Stimulated activated CD8-positive, alpha-beta memory T cell treated with anti-CD3 and anti-CD28 coated beads, Interleukin-7, amount 100 ng/mL, for 48 hours (primary cell): ENCODE measurements at regions not wholly inside any gene's neighbourhood (a gene's known extent, or its start where the extent isn't known, plus 50 kb on each side); places are given as distances from the start of the nearest gene placed in this dataset.

Source experiments
- DNase-seq, 2 donors: peaks; one replicate each; pipeline ENCODE4 v3.0.0-alpha.2; 2020; ENCODE audit warnings: low read depth in 1 of 2; ENCODE audit errors: extremely low read depth in 1 of 2

GRCh38 chr2:125837128-125837527, 818.8 kb upstream of the GYPC start:
- no peak for DNase-seq

DNA sequence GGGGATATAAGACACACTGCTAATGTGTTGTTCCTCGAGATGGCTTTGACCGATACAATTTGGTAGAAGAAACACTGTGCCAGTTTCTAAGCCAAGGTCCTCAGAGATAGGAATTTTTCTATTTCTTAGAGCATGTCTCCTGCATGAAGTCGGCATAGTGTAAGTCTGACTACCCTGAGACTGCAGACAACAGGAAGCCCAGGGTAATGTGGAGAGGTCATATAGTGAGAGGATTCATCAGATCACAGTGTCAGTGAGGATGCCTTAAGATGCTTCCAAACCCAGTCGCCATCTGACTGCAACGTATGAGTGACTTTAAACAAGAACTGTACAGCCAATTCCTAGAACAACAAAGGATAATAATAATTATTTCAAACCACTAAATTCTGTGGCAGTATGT, 818.3 kb upstream of the GYPC start:
- DNase-seq, result no peak

GRCh38 chr2:125839945-125840344, 816.0 kb upstream of the GYPC start:
- DNase-seq, result no peak

DNA sequence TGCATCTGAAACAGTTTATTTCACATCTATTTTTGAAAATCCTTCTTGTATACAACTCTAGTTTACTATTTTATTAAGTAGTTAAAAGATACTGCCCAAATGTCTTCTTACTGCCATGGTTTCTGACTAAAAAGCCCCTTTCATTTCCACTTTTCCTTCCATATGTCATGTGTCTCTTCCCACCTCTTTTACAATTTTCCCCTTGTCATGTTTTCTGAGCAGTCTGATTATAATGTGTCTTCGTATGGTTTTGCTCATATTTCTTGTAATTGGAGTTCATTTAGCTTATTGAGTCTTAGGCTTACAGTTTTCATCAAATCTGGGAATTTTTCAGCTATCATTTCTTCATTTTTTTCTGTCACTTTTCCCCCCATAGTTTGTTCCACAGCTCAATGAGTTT, 813.9 kb upstream of the GYPC start:
- no peak for DNase-seq

DNA sequence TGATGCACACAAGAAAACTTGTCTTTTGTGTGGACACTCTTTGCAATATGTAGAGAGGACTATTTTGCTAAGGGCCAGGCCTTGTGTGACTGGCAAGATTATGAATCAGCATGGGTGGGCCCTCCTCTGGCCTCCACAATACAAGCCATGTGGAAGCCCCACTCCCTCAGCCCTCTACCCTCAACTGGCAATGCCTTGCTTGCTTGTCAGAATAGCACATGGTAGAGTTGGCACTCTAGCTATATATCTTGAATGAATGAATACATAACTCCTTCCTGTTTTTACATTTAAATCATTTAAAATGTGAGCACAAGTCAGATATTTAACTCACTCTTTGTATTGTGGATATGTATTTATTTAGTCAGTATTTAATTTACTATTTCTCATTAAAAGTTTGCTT, 805.4 kb upstream of the GYPC start:
- no peak for DNase-seq

GRCh38 chr2:125852364-125852763, 803.6 kb upstream of the GYPC start:
- no peak for DNase-seq

GRCh38 chr2:125853626-125854025, 802.3 kb upstream of the GYPC start:
- no peak for DNase-seq

- no peak for DNase-seq
Measured at GRCh38 chr2:125855204-125855603, 800.8 kb upstream of the GYPC start.

DNA sequence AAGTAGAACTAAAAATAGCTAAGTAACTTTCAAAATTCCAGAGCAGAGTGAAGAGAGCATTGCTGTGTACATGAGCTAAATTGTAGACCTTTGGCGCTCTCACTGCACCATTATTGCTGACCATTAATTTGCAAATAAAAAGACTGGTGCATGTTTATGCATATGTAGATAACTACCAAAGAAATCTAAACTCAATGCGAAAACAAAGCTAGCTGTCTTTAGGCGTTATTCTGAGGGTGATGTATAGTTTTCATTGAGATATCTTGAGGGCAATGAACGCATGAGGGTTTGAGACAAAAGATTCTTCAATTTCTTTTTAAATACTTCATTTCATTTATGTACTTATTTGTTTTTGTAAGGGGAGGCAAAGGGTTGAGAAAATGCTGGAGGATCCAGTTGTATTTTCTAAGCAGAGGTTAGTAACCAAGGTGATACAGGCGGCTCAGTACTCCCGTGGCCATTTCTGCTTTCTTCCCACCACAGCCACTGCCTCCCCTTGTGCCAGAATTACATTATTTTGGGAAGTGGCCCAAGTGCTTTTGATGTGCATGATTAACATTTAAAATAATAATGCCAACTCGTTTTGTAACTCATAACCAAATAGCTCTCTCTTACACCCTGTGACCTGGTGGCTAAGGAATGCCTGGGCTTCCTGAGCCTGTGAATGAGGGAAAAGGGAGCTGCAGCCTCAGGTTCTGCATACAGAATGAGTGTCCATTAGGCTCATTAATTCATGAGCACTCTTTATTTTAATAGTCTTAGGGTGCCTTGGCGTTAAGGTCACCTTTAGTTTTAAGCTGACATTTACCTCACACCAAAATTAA, 797.8 kb upstream of the GYPC start:
- no peak for DNase-seq

DNA sequence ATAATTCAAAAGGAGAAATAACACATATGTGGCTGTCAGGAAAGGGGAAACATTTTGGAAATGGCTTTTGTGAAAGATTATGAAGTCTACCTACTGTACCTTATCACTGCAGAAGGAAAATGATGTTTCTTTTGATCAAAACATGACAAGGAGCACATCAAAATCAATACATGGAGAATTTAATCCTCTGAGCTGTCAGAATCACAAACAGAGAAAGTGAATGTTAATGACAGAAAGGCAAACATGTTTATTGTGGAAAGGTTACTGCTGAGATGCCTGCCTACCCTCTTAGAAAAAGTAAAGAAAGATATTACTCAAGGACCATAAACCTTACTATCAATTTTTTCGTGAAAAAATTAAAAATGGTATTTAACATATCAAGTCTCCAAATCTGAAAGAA, 794.5 kb upstream of the GYPC start:
- no peak for DNase-seq

DNA sequence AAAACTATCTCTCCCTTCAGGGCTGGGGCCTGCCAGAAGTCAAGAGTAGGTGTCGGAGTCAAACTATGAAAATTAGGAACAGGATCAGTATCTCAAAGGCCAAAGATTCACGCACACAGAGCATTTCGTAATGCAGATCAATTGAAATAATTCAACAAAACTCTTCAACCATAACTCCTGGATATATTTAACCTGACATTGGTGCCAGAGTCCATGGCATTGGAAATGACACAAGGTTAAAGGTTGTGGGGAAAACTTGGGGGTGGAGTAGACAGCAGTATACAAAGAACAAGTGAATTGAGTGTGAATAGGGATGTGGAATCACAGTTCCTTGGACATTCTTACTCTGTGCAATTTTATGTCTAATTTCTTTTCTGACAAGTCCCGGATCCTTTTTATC, 788.0 kb upstream of the GYPC start:
- no peak for DNase-seq

DNA sequence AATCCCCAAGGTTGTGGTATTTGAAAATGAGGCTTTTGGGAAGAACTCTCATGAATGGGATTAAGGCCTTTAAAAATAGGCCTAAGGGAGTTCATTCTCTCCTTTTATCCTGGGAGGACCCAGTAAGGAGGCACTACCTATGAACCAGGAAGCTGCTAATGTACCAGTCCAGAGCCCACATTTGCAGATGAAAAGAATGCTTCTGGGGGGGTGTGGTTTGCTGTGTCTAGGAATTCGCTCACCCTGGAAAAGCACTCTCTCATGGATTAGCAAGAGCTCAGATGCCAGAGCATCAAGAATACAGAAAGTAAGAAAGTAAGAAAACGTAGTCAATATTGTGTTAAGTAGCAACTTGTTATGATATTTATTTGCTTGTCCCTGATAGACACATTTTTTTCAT, 785.7 kb upstream of the GYPC start:
- DNase-seq, result no peak

DNA sequence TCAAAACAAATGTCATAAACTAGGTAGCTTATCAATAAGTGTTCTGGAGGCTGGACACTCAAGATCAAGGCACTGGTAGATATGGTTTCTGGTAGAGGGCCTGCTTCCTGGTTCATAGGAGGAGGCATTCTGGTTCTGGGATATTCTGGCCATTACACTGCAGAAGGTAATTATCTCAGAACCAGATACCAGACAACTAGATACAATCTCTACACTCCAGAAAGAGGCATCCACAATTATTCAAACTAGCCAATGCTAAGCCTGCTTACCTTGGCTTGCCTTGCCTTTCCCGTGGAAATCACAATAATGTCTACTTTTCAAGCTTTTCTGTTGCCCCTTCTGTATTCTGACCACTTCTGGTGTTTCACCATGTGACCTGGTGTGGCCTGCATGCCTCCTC, 785.2 kb upstream of the GYPC start:
- no peak for DNase-seq

DNA sequence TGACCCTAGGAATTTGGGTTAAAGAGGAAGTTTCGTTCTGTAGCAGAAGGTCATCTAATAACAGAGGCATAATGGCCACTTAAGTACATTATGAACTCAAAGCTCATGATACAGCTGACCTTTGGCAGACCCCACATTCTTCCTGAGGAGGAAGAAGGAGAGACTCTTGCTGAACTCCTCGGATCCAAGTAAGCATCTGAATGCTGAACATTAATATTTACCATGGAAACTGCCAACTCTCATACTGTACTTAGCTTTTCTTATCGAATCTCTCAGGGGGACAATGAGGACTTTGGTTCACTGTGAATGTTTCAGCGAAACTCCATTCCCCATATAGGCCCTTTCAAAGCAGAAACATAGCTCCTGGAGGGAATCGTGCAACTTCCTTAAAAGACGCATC, 781.4 kb upstream of the GYPC start:
- no peak for DNase-seq

- DNase-seq, result no peak
Measured at GRCh38 chr2:125885340-125885739, 770.6 kb upstream of the GYPC start.

DNA sequence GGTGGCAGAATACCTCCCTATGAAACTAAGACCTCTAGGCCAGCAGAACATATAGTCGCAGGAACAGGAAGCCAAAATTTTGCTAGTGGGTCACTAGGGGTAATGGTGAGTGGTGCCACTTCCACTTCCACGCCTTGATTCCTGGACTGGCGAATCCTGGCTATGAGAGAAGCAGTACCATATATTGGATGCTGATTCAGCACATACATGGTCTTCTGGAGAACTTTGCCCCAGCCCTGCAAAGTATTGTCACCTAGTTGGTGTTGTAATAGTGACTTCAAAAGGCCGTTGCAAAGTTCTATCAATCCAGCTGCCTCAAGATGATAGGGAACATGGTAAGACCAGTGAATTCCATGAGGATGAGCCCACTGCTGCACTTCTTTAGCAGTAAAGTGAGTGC, 769.8 kb upstream of the GYPC start:
- DNase-seq, result no peak

GRCh38 chr2:125901278-125901677, 754.7 kb upstream of the GYPC start:
- no peak for DNase-seq

- DNase-seq, result no peak
Measured at GRCh38 chr2:125925891-125926546, 729.9 kb upstream of the GYPC start.

DNA sequence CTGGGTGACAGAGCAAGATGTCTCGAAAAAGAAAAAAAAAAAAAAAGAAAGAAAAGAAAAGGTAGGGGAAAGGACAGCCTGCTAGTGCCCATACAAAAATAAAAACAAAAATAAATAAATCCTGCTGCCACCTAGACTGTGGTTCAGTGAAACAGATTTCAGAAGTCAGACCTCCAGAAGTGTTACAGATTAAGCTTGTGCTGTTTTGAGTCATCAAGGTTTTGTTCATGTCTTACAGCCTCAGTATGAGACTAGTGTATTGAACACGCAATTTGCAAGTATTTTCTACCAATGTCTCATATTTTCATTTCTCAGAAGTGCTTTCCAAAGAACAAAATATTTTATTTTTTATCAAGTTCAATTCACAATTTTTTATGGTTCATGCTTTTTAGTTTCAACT, 720.4 kb upstream of the GYPC start:
- DNase-seq, result no peak

DNA sequence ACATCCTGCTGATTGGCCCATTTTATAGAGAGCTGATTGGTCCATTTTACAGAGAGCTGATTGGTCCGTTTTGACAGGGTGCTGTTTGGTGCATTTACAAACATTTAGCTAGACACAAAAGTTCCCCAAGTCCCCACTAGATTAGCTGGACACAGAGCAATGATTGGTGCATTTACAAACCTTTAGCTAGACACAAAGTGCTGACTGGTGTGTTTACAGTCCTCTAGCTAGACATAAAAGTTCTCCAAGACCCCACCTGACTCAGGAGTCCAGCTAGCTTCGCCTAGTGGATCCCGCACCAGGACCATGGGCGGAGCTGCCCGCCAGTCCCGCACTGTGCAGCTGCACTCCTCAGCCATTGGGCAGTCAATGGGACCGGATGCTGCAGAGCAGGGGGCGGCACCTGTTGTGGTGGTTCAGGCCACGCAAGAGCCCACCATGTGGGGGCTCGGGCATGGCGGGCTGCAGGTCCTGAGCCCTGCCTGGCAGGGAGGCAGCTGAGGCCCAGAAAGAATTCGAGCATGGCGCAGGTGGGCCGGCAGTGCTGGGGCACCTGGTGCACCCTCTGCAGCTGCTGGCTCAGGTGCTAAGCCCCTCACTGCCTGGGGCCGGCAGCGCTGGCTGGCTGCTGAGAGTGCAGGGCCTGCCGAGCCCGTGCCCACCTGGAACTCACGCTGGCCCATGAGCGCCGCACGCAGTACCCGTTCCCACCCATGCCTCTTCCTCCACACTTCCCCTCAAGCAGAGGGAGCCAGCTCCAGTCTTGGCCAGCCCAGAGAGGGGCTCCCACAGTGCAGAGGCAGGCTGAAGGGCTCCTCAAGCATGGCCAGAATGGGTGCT, 713.2 kb upstream of the GYPC start:
- DNase-seq, result no peak

- no peak for DNase-seq
Measured at GRCh38 chr2:125959047-125959446, 696.9 kb upstream of the GYPC start.

- no peak for DNase-seq
Measured at GRCh38 chr2:125961739-125962138, 694.2 kb upstream of the GYPC start.
